ENCODE measurements at regions not wholly inside any gene's neighbourhood (a gene's known extent, or its start where the extent isn't known, plus 50 kb on each side); places are given as distances from the start of the nearest gene placed in this dataset.
A peak's percentile ranks its signal among the peaks of the same experiment; 100 is the strongest.

- Histone ChIP-seq H3K36me3 (ENCODE audit: insufficient read depth, low read length, poor library complexity, severe bottlenecking) (no peaks in the 10 kb centered on the region), H3K27me3 (replicated peaks; ENCODE audit: insufficient read depth, low read depth, low read length, poor library complexity) (no peaks in the 10 kb centered on the region), H3K4me3 (ENCODE audit: low read depth, low read length, poor library complexity, severe bottlenecking) (no peak overlapping the region), H3K9me3 (ENCODE audit: low read depth, low read length, poor library complexity, severe bottlenecking) (no peaks in the 10 kb centered on the region), H3K27ac (ENCODE audit: low read depth, low read length, poor library complexity, severe bottlenecking) (no peak overlapping the region), H3K4me1 (ENCODE audit: insufficient read depth, low read length, poor library complexity, severe bottlenecking) (peaks cover 25% of the 10 kb centered on the region)
- BruUV-seq (replicated peaks) = no TSS peak
- intact Hi-C loops (cut with micrococcal nuclease; ENCODE audit: unreplicated experiment) = no loop called here
- DNase-seq (ENCODE audit: low spot score) = peak; percentile 88
- POLR2A ChIA-PET (ENCODE audit: low non-redundant PET) = interaction anchor here (0.6 to 1.0 kb wide), 4 partner anchors 8 to 67 kb away, joined by 3 to 6 read pairs (median 4); no protein-coding TSS in a partner anchor
- no peak for TF ChIP-seq EZH2 (IDR thresholded peaks at IDR 0.05; ENCODE audit: borderline replicate concordance, low read depth, low read length, poor library complexity, severe bottlenecking)
- TF ChIP-seq CTCF (conservative IDR thresholded peaks at IDR 0.05; ENCODE audit: low read depth, low read length) = no peak
- CTCF ChIA-PET = interaction anchor here (0.6 kb wide), 1 partner anchor 137 kb away, joined by 3 read pairs; no protein-coding TSS in a partner anchor
Observed at GRCh38 chr15:70323111-70323851, 225.6 kb upstream of the TLE3 start.

GRCh38 chr15:70322051-70322668 is 224.4 kb upstream of the TLE3 start:
- Histone ChIP-seq H3K36me3 (ENCODE audit: insufficient read depth, low read length, poor library complexity, severe bottlenecking) (no peaks in the 10 kb centered on the region), H3K9me3 (ENCODE audit: low read depth, low read length, poor library complexity, severe bottlenecking) (no peaks in the 10 kb centered on the region), H3K4me1 (ENCODE audit: insufficient read depth, low read length, poor library complexity, severe bottlenecking) (peaks cover 25% of the 10 kb centered on the region), H3K27me3 (replicated peaks; ENCODE audit: insufficient read depth, low read depth, low read length, poor library complexity) (no peaks in the 10 kb centered on the region), H3K4me3 (ENCODE audit: low read depth, low read length, poor library complexity, severe bottlenecking) (no peak overlapping the region), H3K27ac (ENCODE audit: low read depth, low read length, poor library complexity, severe bottlenecking) (no peak overlapping the region)
- no TSS peak for BruUV-seq (replicated peaks)
- POLR2A ChIA-PET (ENCODE audit: low non-redundant PET) = no interaction called here
- no peak for DNase-seq (ENCODE audit: low spot score)
- intact Hi-C loops (cut with micrococcal nuclease; ENCODE audit: unreplicated experiment) = no loop called here
- CTCF ChIA-PET = no interaction called here
- TF ChIP-seq EZH2 (IDR thresholded peaks at IDR 0.05; ENCODE audit: borderline replicate concordance, low read depth, low read length, poor library complexity, severe bottlenecking) = no peak
- TF ChIP-seq CTCF (conservative IDR thresholded peaks at IDR 0.05; ENCODE audit: low read depth, low read length) = no peak

- intact Hi-C loops (cut with micrococcal nuclease; ENCODE audit: unreplicated experiment) = no loop called here
- CTCF ChIA-PET = no interaction called here
Observed at GRCh38 chr15:70321172-70321819, 223.6 kb upstream of the TLE3 start.

More at GRCh38 chr15:70321172-70321819, 223.6 kb upstream of the TLE3 start:
- Histone ChIP-seq H3K4me1 (ENCODE audit: insufficient read depth, low read length, poor library complexity, severe bottlenecking) (peaks cover 25% of the 10 kb centered on the region), H3K36me3 (ENCODE audit: insufficient read depth, low read length, poor library complexity, severe bottlenecking) (no peaks in the 10 kb centered on the region), H3K4me3 (ENCODE audit: low read depth, low read length, poor library complexity, severe bottlenecking) (no peak overlapping the region), H3K27ac (ENCODE audit: low read depth, low read length, poor library complexity, severe bottlenecking) (no peak overlapping the region), H3K9me3 (ENCODE audit: low read depth, low read length, poor library complexity, severe bottlenecking) (no peaks in the 10 kb centered on the region), H3K27me3 (replicated peaks; ENCODE audit: insufficient read depth, low read depth, low read length, poor library complexity) (no peaks in the 10 kb centered on the region)
- no TSS peak for BruUV-seq (replicated peaks)
- DNase-seq (ENCODE audit: low spot score) = no peak
- POLR2A ChIA-PET (ENCODE audit: low non-redundant PET) = no interaction called here
- TF ChIP-seq CTCF (conservative IDR thresholded peaks at IDR 0.05; ENCODE audit: low read depth, low read length) = no peak
- no peak for TF ChIP-seq EZH2 (IDR thresholded peaks at IDR 0.05; ENCODE audit: borderline replicate concordance, low read depth, low read length, poor library complexity, severe bottlenecking)

All from A673 (cell line).